HG03575 (cell line): ENCODE measurements at regions not wholly inside any gene's neighbourhood (a gene's known extent, or its start where the extent isn't known, plus 50 kb on each side); places are given as distances from the start of the nearest gene placed in this dataset.
"Not testable (repeated sequence)": the region's sequence is repeated elsewhere in the genome, so short reads cannot be mapped to it uniquely, and the experiment has no call there.

Source experiments
- ATAC-seq: cut with Tn5 transposase; IDR thresholded peaks from one replicate; pipeline ENCODE4 v1.9.1; 2021; ENCODE audit not compliant: unreplicated experiment, insufficient number of reproducible peaks, low FRiP score; ENCODE audit errors: extremely low read depth

GRCh38 chr3:55252921-55253320 lies 234.2 kb downstream of the WNT5A start:
- ATAC-seq, result no peak

GRCh38 chr3:55249156-55249555 lies 237.9 kb downstream of the WNT5A start:
- not testable (repeated sequence) for ATAC-seq

GRCh38 chr3:55247666-55248065 lies 239.4 kb downstream of the WNT5A start:
- ATAC-seq, result no peak

- no peak for ATAC-seq
These were observed 241.1 kb downstream of the WNT5A start for GRCh38 chr3:55246033-55246432.

- no peak for ATAC-seq
These were observed 241.8 kb downstream of the WNT5A start for GRCh38 chr3:55245351-55245750.

GRCh38 chr3:55244247-55244646 lies 242.9 kb downstream of the WNT5A start:
- no peak for ATAC-seq

GRCh38 chr3:55243678-55244077 lies 243.4 kb downstream of the WNT5A start:
- ATAC-seq, result no peak

GRCh38 chr3:55242921-55243320 lies 244.2 kb downstream of the WNT5A start:
- no peak for ATAC-seq

GRCh38 chr3:55241098-55241497 lies 246.0 kb downstream of the WNT5A start:
- no peak for ATAC-seq

GRCh38 chr3:55235416-55235815 lies 251.7 kb downstream of the WNT5A start:
- ATAC-seq, result no peak

- no peak for ATAC-seq
These were observed 260.4 kb downstream of the WNT5A start for GRCh38 chr3:55226696-55227095.

GRCh38 chr3:55218577-55218976 lies 268.5 kb downstream of the WNT5A start:
- ATAC-seq, result no peak

- no peak for ATAC-seq
These were observed 279.4 kb downstream of the WNT5A start for GRCh38 chr3:55207744-55208143.

- ATAC-seq, result no peak
These were observed 278.1 kb upstream of the LRTM1 start for GRCh38 chr3:55205990-55206389.

GRCh38 chr3:55204417-55204816 lies 276.6 kb upstream of the LRTM1 start:
- no peak for ATAC-seq

GRCh38 chr3:55203546-55203945 lies 275.7 kb upstream of the LRTM1 start:
- no peak for ATAC-seq

- ATAC-seq, result no peak
These were observed 275.1 kb upstream of the LRTM1 start for GRCh38 chr3:55203006-55203405.

- ATAC-seq, result no peak
These were observed 274.5 kb upstream of the LRTM1 start for GRCh38 chr3:55202326-55202725.

GRCh38 chr3:55201779-55202178 lies 273.9 kb upstream of the LRTM1 start:
- ATAC-seq, result no peak

- ATAC-seq, result no peak
These were observed 273.0 kb upstream of the LRTM1 start for GRCh38 chr3:55200906-55201305.

GRCh38 chr3:55198554-55198953 lies 270.7 kb upstream of the LRTM1 start:
- no peak for ATAC-seq

- no peak for ATAC-seq
These were observed 269.2 kb upstream of the LRTM1 start for GRCh38 chr3:55197021-55197420.
